Pulmonary artery endothelial cell (primary cell): ENCODE measurements at regions not wholly inside any gene's neighbourhood (a gene's known extent, or its start where the extent isn't known, plus 50 kb on each side); places are given as distances from the start of the nearest gene placed in this dataset.

ENCODE experiments used
- DNase-seq: peaks from one replicate; pipeline ENCODE4 v3.0.0-alpha.2; 2011; ENCODE audit warnings: low read depth, low spot score

DNA sequence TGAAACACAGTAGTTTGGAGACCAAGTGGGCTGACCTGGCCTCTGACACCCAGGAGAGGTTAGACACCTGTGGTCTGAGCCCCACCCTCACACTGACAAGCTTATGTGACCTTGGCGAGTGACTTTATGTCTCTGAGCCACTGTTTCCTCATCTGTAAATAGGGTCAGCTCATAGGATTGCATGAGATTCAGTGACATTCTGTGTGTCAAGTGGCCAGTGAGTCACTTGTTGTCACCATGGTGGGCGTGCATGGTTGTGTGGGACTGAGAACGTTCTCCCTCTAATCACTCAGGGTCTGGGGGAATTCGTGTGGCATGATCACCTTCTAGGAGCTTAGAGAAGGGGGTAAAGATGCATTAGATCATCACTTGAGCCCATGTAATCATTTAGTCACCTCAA, 146.4 kb downstream of the PHETA1 start:
- DNase-seq, result no peak

DNA sequence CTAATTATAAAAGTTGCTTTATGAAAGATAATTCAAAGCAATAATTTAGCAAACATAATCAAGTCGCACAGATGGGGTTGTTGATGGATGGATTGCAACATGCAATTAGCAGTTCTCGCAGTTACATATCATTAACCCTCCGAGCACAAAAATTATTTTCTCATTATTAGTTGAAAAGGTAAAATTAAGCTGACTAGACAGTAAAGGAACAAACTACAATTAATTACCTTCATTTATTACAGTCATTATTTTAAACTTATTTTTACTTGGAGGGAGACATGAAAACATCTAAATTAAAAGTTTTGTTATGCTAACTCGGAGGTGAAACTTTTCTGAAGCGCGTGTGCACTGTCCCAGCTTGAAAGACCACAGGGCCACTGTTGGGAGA, 146.9 kb downstream of the PHETA1 start:
- DNase-seq, result no peak

DNA sequence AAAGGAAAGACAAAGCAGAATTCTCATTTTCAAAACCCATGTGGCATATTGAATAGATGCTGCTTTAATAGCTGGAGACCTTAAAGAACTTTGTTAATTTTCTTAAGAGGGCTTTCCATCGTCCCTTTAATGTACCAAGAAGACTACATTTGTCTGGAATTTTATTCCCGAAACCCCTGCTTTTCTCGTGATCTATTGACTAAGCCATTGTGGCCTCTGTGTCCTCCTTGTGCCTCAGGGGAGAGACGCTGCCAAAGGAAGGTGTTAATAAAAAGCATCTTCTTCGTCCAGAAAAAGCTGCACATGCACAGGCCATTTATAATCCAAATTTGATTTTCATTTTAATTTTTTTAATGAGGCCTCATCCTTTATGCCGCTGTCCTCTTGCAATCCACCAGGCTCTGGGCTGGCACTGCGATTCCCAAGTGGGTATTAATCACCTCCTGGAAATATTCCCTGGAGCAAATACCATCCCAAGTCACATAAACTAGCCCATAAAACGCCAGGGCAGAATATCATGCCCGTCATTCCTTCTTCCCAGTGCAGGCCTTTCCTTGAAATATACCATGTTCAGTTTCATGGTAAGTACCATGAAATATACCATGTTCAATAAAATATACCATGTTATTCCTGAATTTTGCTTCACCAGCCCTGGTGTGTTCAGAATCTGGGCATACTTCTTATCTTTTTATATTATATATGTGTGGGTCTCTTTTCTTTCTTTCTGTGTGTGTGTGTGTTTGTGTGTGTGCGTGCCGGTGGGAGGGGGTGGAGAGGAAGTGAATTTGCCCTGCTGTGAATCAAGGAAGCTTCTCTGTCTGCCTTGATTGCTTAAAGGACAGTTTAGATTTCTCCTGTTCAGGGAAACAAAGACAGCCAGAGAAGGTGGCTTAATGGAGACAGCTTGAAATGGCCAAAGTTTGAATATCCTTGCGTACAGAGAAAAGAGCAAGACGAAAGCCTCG, 147.6 kb downstream of the PHETA1 start:
- DNase-seq, result no peak

DNA sequence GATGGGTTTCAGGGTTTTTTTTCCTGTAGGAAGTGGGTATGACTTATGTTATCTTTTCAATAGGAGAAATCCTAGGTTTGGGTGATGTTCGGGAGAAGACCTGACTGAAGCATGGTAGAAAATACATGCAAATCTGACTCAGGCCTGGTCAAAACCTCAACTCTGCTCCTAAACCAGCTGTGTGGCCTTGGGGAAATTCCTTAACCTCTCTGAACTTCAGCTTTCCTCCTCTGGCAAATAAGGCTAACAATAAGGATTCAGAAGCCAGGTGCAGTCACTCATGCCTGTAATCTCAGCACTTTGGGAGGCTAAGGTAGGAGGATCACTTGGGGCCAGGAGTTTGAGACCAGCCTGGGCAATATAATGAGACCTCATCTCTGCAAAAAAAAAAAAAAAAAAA, 148.5 kb downstream of the PHETA1 start:
- DNase-seq, result no peak

DNA sequence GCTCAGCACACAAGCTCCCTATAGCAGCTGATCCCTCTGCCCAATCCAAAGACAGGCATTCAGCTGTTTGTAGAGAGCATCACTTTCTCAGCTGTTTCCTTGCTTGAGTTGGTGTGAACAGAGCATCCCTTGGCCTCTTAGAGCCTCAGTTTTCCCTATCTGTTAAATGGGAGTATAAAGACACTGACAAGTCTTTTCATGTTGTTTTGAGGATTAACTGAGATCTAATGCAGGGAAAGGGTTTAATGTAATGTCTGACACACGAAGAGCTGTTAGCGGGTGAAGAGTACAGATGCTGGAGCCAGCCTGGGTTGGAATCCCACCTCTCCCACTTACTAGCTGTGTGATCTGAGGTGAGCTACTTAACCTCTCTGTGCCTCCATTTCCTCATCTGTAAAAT, 149.5 kb downstream of the PHETA1 start:
- DNase-seq, result no peak

DNA sequence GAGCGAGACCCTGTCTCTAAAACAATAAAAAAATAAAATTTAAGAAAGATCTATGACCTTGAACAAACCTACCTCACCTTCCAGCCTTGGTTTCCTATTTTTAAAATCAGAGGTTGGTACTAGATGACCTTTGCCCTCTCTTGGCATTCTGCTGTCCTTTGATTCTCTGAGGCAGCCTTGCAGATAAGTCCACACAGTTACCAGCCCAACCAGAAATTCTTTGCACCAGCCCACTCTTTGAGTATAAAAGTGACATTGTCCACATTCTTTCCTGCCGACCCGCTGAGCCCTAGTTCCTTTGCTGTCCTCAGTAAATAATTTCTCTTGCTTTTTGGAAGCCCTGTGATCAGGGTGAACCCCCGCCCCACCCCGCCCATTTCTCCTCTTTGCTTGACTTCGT, 150.4 kb downstream of the PHETA1 start:
- no peak for DNase-seq

DNA sequence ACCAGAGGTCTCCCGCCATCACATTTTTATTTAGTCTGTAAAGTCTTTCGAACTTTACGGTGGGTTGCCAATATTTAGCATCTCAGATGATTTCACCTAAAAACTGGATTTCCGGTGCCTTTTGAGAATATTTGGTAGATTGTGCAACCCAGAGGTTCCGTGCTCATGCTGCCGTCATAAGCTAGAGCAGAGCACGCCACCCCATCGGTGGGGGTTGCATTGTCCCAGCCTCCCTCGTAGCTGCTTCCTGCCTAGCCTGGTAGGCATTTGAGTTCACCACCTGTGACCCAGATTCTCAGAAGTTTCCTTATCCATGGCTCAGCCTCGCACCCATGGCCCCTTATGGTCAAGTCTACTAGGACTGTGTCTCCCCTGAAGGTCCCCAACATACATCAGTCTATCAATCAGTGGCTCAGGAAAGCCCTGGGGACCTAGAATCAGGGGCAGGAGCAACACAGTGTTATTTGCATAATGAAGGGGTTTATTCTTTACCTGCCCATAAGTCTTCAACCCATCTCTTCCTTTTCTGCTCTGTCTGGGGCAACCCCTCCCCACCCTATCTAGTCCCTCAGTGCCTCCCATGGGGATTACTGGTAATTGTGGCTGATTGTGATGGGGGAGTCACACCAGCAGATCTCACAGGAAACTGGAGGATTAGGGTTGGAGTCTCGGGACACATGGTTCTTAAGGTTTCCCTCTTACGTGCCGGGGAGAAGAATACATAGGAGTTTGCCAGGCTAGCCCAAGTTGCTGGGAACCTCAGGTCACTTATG, 152.3 kb downstream of the PHETA1 start:
- no peak for DNase-seq

DNA sequence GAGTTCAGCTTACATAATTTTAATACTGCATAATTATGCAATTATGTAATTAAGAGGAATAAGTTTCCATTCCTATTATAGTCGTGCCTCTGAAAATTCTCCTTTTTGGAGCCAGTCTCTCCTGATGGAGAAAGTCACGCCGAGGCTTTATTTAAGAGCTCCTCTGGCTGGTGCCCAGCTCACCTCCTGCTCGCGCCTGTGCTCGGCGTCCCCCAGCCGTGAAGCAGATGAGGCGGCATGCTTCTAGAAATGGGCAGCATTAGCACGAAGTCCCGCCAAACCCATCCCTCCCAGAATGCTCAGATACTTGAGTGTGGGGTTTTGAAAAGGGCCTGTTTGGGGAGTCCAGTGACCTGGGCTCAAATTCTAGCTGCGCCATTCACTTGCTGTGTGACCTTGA, 153.0 kb downstream of the PHETA1 start:
- DNase-seq, result no peak

DNA sequence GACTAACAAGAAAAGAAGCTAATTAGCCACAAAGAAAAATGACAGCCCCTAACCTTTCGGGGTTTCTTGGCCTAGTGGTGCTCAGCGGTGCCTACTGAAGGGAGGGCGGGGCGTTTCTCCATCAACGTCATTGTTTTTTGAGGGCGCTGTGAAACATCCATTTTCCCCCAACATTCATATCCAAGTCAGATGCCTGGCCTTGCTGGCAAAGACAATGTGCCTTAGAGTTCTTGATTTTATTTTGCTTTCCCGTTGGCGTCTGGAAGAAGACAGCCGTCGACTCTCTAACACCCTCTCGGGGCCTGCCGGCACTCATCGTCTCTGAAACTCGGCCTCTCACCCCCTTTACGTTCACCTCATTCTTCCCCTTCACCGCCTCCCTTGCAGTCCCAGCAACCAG, 154.5 kb downstream of the PHETA1 start:
- no peak for DNase-seq

DNA sequence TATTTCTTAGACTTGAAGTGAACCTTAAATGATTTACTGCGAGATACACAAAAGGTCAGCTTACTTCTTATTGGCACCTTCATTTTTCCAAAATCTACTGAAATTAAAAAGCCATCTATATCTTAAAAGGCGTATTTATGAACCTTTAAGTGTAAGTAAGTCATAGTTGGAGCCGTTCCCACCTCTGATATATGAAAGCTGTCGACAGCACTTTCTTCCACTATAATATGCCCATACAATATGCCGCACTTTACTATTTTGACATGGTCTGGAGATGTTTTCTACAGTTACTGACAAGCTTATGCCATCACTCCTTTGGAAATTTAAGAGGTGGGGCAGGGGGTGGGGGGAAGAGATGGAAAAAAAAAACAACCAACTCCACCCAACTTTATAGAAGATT, 155.3 kb downstream of the PHETA1 start:
- no peak for DNase-seq

DNA sequence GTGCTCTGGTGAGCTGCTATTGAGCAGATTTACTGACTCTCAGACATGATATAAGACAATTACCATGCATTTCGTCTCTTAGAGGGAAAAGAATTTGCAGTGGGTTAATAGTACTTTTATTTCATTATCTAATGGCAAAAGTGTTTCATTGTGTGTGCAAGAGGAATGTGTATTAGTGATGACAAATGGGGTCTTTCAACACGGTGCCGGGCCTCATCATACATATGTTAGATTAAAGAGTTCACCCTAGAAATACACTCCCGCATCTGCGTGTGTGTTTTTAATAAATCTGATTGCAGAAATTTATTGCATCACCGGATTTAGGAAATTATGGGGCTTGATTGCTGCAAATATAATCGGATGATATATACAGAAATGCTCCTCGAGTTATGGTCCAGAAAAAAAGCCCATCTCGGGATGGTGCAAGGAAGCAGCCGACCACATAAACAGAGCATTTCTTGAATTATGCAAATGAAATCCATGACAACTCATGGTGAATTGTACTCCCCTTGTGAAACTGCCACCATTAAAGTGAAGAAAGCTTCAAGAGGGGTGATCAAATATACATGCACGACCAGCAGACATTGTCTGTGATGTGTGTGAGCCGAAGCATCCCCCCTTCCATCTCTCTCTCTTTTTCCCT, 156.0 kb downstream of the PHETA1 start:
- DNase-seq, result no peak

DNA sequence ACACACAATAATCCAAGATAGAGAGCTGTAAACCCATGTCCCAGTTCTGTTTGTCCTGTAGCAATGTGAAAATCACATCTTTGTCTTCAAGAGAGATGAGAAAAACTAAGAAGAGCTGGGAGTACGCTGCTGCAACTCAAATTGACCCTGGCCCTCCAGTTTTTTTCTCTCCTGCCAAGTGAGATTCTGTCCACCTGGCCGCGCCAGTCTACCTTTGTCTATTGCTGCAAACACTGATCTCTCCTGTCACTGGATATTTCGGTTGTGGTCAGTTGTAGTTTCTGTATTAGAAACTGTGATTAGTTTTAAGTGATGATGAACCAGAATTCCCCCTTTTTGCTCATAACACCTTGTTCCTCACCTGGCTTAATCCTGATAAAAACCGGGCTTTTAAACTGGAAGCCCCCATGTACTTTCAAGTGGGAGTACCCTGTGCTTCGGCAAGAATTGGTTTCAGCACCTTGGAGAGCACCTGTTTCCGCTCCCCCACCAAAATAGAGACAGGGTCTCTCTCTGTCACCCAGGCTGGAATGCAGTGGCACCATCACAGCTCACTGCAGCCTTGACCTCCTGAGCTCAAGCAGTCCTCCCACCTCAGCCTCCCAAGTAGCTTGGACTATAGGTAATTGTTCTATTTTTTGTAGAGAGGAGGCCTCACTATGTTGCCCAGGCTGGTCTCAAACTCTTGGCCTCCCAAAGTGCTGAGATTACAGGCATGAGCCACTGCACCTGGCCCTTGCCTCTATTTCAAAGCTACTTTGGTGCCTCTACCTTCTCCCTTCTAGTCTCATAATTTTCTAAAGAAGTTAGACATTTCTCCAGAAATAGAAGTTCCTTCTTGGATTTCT, 156.8 kb downstream of the PHETA1 start:
- DNase-seq, result no peak

DNA sequence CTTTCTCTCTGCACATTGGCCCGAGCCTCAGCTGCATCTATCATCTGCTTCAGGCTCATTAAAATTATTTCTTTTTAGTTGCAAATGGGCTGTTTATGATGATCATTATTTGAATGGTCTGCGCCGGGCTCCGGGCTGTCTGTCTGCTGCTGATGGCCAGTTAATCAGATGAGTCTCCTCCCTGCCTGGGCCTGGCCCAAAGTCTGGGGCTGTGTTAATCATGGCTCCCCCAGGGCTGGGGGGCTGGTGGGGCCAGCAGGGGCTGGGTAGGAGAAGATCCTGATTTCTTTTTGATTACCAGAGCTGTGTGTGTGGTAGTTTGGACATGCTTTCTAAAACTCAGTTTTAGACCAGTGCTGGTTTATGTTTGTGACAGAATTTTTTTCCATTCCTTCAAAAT, 159.1 kb downstream of the PHETA1 start:
- no peak for DNase-seq

DNA sequence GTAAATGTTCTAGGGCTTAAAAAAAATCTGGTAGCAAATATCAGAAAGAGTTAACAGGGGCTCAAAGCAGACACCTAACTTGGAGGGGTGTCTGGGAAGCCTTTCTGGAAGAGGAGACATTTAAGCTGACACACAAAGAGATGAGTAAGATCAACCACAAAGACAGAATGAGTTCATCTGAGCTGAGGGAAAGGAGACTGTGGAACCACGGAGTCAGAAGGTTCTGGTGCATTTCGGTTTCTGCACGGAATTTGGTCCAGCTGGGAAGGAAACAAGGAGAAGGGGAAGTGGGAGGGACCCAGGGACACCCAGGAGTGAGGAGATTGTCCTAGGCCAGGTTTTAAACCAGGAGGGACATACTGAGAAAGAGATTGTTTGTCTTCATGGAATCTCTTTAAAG, 161.1 kb downstream of the PHETA1 start:
- no peak for DNase-seq

DNA sequence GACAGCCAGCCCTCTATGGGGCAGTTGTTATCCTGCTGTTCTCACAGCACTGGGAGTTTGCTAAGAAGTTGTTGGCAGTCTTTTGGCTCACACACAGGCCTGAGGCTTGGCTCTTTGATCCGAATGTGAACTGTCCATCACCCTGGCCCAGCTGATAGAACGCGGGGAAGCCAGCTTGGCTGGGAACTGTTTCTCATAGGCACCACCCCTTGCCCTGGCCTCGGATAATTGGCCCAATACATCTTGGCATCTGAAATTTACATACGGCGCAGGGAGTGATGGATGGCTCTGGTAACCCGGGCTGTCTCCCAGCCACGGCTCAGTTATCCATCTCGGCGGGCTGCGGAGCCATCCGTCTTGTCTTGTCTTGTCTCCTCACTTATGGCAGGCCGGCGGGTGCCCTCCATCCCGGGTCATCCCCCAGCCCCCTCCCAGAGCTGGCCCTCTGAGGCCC, 164.1 kb downstream of the PHETA1 start:
- no peak for DNase-seq

DNA sequence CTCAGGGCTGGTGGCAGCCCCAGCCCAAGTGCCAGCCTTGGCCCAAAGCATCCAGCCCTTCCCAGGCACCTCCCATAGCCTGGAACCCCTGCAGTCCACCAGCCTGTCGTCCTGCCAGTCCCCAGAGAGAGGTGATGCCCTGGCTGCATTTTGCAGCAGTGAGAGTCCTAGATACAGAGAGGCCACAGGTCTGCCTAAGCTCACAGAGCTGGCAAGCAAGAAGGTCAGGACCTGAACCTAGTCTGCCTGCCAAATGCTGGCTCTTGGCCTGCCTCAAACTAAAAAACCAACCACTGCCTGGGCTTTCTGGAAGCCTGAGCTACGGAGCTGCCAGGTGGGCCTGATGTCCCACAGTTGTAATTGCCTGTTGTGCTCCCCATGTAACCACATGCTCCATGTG, 164.9 kb downstream of the PHETA1 start:
- DNase-seq, result no peak

DNA sequence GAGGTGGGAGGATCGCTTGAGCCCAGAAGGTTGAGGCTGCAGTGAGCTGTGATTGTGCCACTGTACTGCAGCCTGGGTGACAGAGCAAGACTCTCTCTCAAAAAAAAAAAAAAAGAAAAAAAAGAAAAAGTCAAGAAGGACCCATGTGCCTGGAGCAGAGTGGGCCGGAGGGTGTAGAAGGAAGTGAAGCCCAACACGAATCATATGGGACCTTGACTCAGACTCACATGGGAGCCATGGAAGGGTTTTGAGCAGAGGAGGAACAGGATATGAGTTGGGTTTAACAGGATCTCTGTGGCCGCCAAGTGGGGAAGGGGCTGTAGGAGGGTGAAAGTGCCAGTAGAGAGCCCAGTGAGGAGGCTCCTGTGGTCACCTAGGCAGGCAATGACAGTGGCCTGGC, 165.4 kb downstream of the PHETA1 start:
- no peak for DNase-seq

DNA sequence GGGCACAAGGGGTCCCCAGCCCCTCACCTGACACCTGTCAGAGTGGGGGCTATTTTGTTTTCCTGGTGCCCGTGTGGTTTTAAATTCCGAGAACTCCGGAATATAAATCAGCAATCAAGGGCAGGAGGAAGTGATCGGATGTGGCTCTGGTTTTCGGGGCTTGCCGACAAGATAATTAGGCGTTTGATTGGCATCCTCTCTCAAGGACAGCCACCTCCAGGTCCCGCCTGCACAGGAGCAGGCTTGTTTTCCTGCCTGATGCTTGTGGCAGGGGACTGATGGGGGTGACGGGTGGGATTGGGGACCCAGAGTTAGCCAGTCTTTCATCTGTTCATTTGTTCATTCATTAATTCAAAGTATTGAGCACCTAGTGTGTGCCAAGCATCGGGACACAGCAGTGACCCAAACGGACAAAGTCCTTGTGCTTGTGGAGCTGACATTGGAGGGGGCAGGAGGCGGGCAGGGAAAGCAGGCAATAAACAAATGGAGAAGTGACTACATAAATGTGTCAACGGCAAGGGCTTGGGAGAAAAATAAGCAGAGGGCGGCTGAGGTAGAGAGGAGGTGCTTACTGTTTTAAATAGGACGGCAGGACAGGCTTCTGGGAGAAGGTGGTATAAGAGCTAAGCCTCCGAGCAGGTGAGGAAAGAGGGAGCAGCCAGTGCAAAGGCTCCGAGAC, 166.5 kb downstream of the PHETA1 start:
- DNase-seq, result no peak

DNA sequence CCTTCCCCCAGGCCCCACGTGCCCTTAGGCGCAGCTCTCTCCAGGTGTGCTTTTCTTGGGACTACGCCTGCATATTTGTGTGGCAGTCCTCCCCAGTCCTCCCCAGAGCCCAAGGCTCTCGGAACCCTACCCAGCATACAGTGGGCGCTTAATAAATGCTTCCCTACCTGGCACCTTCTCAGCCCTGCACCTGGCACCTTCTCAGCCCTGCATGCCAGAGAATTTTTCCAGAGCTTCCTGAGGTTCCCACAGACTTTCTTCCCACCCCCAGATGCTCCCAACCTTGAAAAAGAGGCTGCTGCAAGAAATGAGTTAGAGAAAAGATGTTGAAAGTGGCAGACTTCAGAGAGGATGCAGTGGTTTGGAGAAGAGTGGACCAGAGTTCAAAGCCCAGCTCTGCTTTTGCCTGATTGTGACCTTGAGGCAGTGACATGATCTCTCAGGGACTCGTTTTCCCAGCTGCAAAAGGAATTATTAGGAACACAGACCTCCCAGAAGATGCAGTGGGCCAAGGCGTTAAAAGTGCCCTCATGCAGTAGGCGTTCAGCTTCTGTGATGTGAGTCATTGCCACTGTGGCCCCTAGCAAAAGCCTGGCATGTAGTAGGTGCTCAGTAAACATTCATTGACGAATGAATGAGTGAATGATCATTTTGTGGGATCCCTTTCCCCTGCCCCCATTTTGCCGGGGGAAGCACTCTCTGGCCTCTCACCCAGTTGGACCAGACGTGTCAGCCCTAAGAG, 167.2 kb downstream of the PHETA1 start:
- no peak for DNase-seq

DNA sequence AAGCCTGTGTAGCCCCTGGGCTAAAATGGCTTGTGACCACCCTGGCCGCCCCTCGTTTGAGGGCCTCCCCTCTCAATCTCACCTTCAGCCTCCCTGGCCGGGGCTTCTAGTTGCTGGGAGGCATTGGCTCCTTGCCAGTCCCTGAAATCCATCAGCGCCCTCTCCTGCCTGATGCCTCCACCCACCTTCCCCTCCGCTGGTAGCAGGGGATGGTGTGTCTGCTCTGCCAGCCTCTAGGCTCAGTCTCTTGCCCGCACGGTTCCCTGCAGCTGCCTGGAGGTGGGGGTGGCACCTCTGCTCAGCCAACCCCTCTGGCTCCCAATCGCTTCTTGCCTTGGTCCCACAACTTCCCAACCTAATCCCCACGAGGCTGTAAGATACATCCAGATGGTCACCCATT, 167.9 kb downstream of the PHETA1 start:
- DNase-seq, result no peak
